KMS-11 (cell line): ENCODE measurements at regions not wholly inside any gene's neighbourhood (a gene's known extent, or its start where the extent isn't known, plus 50 kb on each side); places are given as distances from the start of the nearest gene placed in this dataset.
A peak's percentile ranks its signal among the peaks of the same experiment; 100 is the strongest.

Experiments
- H2AFZ ChIP-seq: fragments of 200-600 bp; sonication (generic); 2 replicates; pipeline ENCODE4 v1.6.1; 2016; ENCODE audit warnings: antibody characterized with exemption, mixed run types, low read depth
- H3K27ac ChIP-seq: fragments of 200-600 bp; sonication (generic); 2 replicates; pipeline ENCODE4 v1.6.1; 2016; ENCODE audit warnings: mild to moderate bottlenecking, mixed run types
- H3K27me3 ChIP-seq: fragments of 200-600 bp; sonication (generic); 2 replicates; pipeline ENCODE4 v1.6.1; 2017; ENCODE audit warnings: mild to moderate bottlenecking, low read depth, mixed run types, moderate library complexity; ENCODE audit not compliant: insufficient read depth
- H3K36me3 ChIP-seq: fragments of 200-600 bp; sonication (generic); 2 replicates; pipeline ENCODE4 v1.6.1; 2017; ENCODE audit warnings: mild to moderate bottlenecking, mixed run types; ENCODE audit not compliant: insufficient read depth
- H3K4me1 ChIP-seq: fragments of 200-600 bp; sonication (generic); 2 replicates; pipeline ENCODE4 v1.6.1; 2016; ENCODE audit warnings: mild to moderate bottlenecking, low read depth, mixed run types; ENCODE audit not compliant: poor library complexity, severe bottlenecking
- H3K4me2 ChIP-seq: fragments of 200-600 bp; sonication (generic); 2 replicates; pipeline ENCODE4 v1.7.0; 2016; ENCODE audit warnings: mild to moderate bottlenecking, mixed run types
- H3K4me3 ChIP-seq: fragments of 200-600 bp; sonication (generic); IDR thresholded peaks from 2 replicates; pipeline ENCODE4 v1.6.1; 2017; ENCODE audit warnings: low read depth, low read length, mixed read lengths; ENCODE audit not compliant: insufficient read depth
- H3K79me2 ChIP-seq: fragments of 200-600 bp; sonication (generic); 2 replicates; pipeline ENCODE4 v1.6.1; 2016; ENCODE audit warnings: low read depth, mixed run types; ENCODE audit not compliant: insufficient read depth
- H3K9ac ChIP-seq: fragments of 200-600 bp; sonication (generic); 2 replicates; pipeline ENCODE4 v1.6.1; 2016; ENCODE audit warnings: mild to moderate bottlenecking, mixed run types
- H4K20me1 ChIP-seq: fragments of 200-600 bp; sonication (generic); 2 replicates; pipeline ENCODE4 v1.6.1; 2016; ENCODE audit warnings: mild to moderate bottlenecking, mixed run types; ENCODE audit not compliant: insufficient read depth
- TF ChIP-seq, protein P1 (sequence below): fragments of 200-600 bp; sonication (generic); conservative IDR thresholded peaks from 2 replicates; pipeline ENCODE4 v1.6.1; 2017; ENCODE audit warnings: low read depth, mild to moderate bottlenecking, antibody characterized with exemption, low read length, moderate library complexity, mixed read lengths

GRCh38 chr12:58163021-58163420 lies 221.7 kb downstream of the ATP23 start:
- H3K27ac ChIP-seq, result no peak overlapping the region
- H3K36me3 ChIP-seq, result no peaks in the 10 kb centered on the region
- H3K4me2 ChIP-seq, result no peak overlapping the region
- TF ChIP-seq, protein P1, sequence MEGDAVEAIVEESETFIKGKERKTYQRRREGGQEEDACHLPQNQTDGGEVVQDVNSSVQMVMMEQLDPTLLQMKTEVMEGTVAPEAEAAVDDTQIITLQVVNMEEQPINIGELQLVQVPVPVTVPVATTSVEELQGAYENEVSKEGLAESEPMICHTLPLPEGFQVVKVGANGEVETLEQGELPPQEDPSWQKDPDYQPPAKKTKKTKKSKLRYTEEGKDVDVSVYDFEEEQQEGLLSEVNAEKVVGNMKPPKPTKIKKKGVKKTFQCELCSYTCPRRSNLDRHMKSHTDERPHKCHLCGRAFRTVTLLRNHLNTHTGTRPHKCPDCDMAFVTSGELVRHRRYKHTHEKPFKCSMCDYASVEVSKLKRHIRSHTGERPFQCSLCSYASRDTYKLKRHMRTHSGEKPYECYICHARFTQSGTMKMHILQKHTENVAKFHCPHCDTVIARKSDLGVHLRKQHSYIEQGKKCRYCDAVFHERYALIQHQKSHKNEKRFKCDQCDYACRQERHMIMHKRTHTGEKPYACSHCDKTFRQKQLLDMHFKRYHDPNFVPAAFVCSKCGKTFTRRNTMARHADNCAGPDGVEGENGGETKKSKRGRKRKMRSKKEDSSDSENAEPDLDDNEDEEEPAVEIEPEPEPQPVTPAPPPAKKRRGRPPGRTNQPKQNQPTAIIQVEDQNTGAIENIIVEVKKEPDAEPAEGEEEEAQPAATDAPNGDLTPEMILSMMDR, result no peak
- no peaks in the 10 kb centered on the region for H3K27me3 ChIP-seq
- no peak overlapping the region for H3K9ac ChIP-seq
- H3K4me3 ChIP-seq, result no peak overlapping the region
- no peaks in the 10 kb centered on the region for H3K79me2 ChIP-seq
- peaks cover 73% of the 10 kb centered on the region for H3K4me1 ChIP-seq
- H4K20me1 ChIP-seq, result no peaks in the 10 kb centered on the region
- H2AFZ ChIP-seq, result no peak overlapping the region

DNA sequence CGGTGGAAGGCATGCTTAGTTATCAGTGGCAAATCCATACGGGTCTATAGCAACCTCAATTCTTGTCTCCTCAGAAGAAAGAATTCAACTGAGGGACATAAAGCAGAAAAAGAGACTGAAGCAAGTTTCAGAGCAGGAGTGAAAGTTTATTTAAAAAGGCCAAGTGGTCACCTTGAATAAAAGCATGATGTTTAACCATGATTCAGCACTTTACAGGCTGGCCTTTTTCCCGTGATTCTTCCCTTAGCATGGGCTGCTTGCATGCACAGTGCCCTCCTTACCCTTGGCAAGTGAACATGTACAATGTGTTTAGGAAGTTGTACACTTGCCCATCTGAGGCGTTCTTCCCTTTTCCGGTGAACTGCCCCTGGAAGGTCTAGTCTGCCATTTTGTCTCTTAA lies 225.3 kb downstream of the ATP23 start:
- Histone ChIP-seq H3K79me2 (no peaks in the 10 kb centered on the region), H4K20me1 (no peaks in the 10 kb centered on the region), H3K4me3 (no peak overlapping the region), H3K4me1 (peaks cover 76% of the 10 kb centered on the region), H3K4me2 (peak overlapping the region; percentile 78; the same call in 1 of the 2 replicates), H3K27ac (no peak overlapping the region), H3K36me3 (no peaks in the 10 kb centered on the region), H2AFZ (no peak overlapping the region; the same call in 1 of the 2 replicates), H3K9ac (no peak overlapping the region), H3K27me3 (no peaks in the 10 kb centered on the region)
- TF ChIP-seq, protein P1, result no peak

- Histone ChIP-seq H3K9ac (no peak overlapping the region), H2AFZ (peak overlapping the region; percentile 7; the same call in 1 of the 2 replicates)
These were observed 226.3 kb downstream of the ATP23 start for GRCh38 chr12:58167622-58168021.

DNA sequence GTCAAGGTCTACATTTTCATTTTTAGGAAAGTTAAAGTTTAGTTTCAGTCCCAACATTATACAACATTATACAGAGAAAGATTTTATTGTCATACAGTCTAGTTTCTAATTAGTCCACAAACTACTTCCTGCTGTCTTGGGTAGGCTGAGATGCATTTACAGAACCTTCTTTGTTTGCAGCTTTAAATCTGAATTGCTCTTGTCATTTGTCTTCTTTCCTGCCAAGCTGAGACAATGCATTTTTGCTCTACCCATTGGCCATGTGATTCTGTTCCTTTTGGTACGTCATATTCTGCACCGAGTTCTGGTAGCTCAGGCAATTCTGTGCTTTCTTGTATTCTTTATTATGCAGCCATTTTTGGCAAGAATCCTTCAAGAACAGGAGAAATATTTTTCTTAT lies 228.5 kb downstream of the ATP23 start:
- H2AFZ ChIP-seq, result no peak overlapping the region
- TF ChIP-seq, protein P1, result no peak
- peaks cover 55% of the 10 kb centered on the region for H3K4me1 ChIP-seq
- no peak overlapping the region for H3K9ac ChIP-seq
- no peaks in the 10 kb centered on the region for H3K79me2 ChIP-seq
- H4K20me1 ChIP-seq, result no peaks in the 10 kb centered on the region
- no peak overlapping the region for H3K4me3 ChIP-seq
- no peaks in the 10 kb centered on the region for H3K27me3 ChIP-seq
- no peak overlapping the region for H3K4me2 ChIP-seq
- no peaks in the 10 kb centered on the region for H3K36me3 ChIP-seq
- no peak overlapping the region for H3K27ac ChIP-seq

More at GRCh38 chr12:58167622-58168021, 226.3 kb downstream of the ATP23 start:
- Histone ChIP-seq H3K27ac (peak overlapping the region; percentile 5; the same call in 1 of the 2 replicates), H3K4me3 (no peak overlapping the region), H3K36me3 (no peaks in the 10 kb centered on the region), H3K4me1 (peaks cover 76% of the 10 kb centered on the region), H3K4me2 (peak overlapping the region; percentile 78), H3K27me3 (no peaks in the 10 kb centered on the region), H4K20me1 (no peaks in the 10 kb centered on the region), H3K79me2 (no peaks in the 10 kb centered on the region)
- TF ChIP-seq, protein P1, result no peak
